ENCODE measurements at regions not wholly inside any gene's neighbourhood (a gene's known extent, or its start where the extent isn't known, plus 50 kb on each side); places are given as distances from the start of the nearest gene placed in this dataset.

- no peak for TF ChIP-seq CTCF (IDR thresholded peaks at IDR 0.05; ENCODE audit: insufficient read depth, low read length, poor library complexity, severe bottlenecking)
- TF ChIP-seq EZH2phosphoT487 (conservative IDR thresholded peaks at IDR 0.05; ENCODE audit: low read length): no peak
These were observed 51.0 kb upstream of the TNC start for GRCh38 chr9:115169003-115169402.
